ENCODE measurements at regions not wholly inside any gene's neighbourhood (a gene's known extent, or its start where the extent isn't known, plus 50 kb on each side); places are given as distances from the start of the nearest gene placed in this dataset.

- TF ChIP-seq POLR2A (IDR thresholded peaks at IDR 0.05; ENCODE audit: low read depth, low read length), result no peak
- TF ChIP-seq TAF1 (IDR thresholded peaks at IDR 0.05; ENCODE audit: borderline replicate concordance, low read depth, low read length), result no peak
These were observed 164.9 kb upstream of the IL12A start for GRCh38 chr3:159823780-159824179.

All from GM12892 (cell line).